Loucy (cell line): ENCODE measurements at regions not wholly inside any gene's neighbourhood (a gene's known extent, or its start where the extent isn't known, plus 50 kb on each side); places are given as distances from the start of the nearest gene placed in this dataset.

ENCODE experiments used
- H2AFZ ChIP-seq: fragments of 200-600 bp; sonication (generic); 2 replicates; pipeline ENCODE4 v1.6.0; 2016; ENCODE audit warnings: antibody characterized with exemption, mild to moderate bottlenecking, low read length, moderate library complexity
- H3F3A ChIP-seq: fragments of 200-600 bp; 2 replicates; pipeline ENCODE4 v1.6.0; 2016; ENCODE audit warnings: antibody characterized with exemption, low read depth, mild to moderate bottlenecking
- H3K27me3 ChIP-seq: fragments of 200-600 bp; sonication (generic); 2 replicates; pipeline ENCODE4 v1.6.1; 2014; ENCODE audit warnings: low read length, mild to moderate bottlenecking; ENCODE audit not compliant: insufficient read depth, poor library complexity, severe bottlenecking
- H3K36me3 ChIP-seq: fragments of 200-600 bp; sonication (generic); 2 replicates; pipeline ENCODE4 v1.6.1; 2016; ENCODE audit warnings: low read length; ENCODE audit not compliant: insufficient read depth
- H3K4me1 ChIP-seq: fragments of 200-600 bp; sonication (generic); 2 replicates; pipeline ENCODE4 v1.5.1; 2014; ENCODE audit warnings: low read length, mild to moderate bottlenecking; ENCODE audit not compliant: insufficient read depth, poor library complexity, severe bottlenecking
- H3K4me2 ChIP-seq: fragments of 200-600 bp; sonication (generic); 2 replicates; pipeline ENCODE4 v1.6.0; 2014; ENCODE audit warnings: antibody characterized with exemption, low read length, low read depth, mild to moderate bottlenecking; ENCODE audit not compliant: poor library complexity, severe bottlenecking
- H3K4me3 ChIP-seq: fragments of 200-600 bp; sonication (generic); 2 replicates; pipeline ENCODE4 v1.5.1; 2014; ENCODE audit warnings: low read length, mild to moderate bottlenecking, mixed read lengths; ENCODE audit not compliant: poor library complexity, severe bottlenecking
- H3K79me2 ChIP-seq: fragments of 200-600 bp; sonication (generic); 2 replicates; pipeline ENCODE4 v1.6.1; 2014; ENCODE audit warnings: low read length; ENCODE audit not compliant: insufficient read depth
- H3K9ac ChIP-seq: fragments of 200-600 bp; sonication (generic); 2 replicates; pipeline ENCODE4 v1.6.0; 2014; ENCODE audit warnings: mild to moderate bottlenecking, low read depth, low read length, moderate library complexity; ENCODE audit not compliant: poor library complexity, severe bottlenecking
- H3K9me2 ChIP-seq: fragments of 200-600 bp; sonication (generic); replicated peaks from 2 replicates; pipeline ENCODE4 v1.6.1; 2016; ENCODE audit warnings: low read depth, low read length, mixed read lengths
- H3K9me3 ChIP-seq: fragments of 200-600 bp; sonication (generic); 2 replicates; pipeline ENCODE4 v1.6.1; 2014; ENCODE audit warnings: mild to moderate bottlenecking, antibody characterized with exemption, low read length, low read depth; ENCODE audit not compliant: insufficient read depth
- H4K20me1 ChIP-seq: fragments of 200-600 bp; sonication (generic); 2 replicates; pipeline ENCODE4 v1.6.0; 2014; ENCODE audit warnings: antibody characterized with exemption, low read length, mild to moderate bottlenecking; ENCODE audit not compliant: insufficient read depth, poor library complexity, severe bottlenecking
- EZH2phosphoT487 ChIP-seq: fragments of 200-600 bp; IDR thresholded peaks from 2 replicates; pipeline ENCODE4 v1.6.1; 2018; ENCODE audit warnings: antibody characterized with exemption, mild to moderate bottlenecking, moderate library complexity, borderline replicate concordance
- TF ChIP-seq, protein P1 (sequence below): fragments of 200-600 bp; sonication (generic); conservative IDR thresholded peaks from 2 replicates; pipeline ENCODE4 v1.5.1; 2014; ENCODE audit warnings: mild to moderate bottlenecking, antibody characterized with exemption, low read length

GRCh38 chr7:155962968-155963300, 150.7 kb upstream of the SHH start:
- no peaks in the 10 kb centered on the region for H3K79me2 ChIP-seq
- no peak overlapping the region for H3K9ac ChIP-seq
- H3K9me3 ChIP-seq: no peaks in the 10 kb centered on the region; the same call in 1 of the 2 replicates
- no peaks in the 10 kb centered on the region for H3K27me3 ChIP-seq
- no peak overlapping the region for H2AFZ ChIP-seq
- H4K20me1 ChIP-seq: no peaks in the 10 kb centered on the region
- H3K36me3 ChIP-seq: no peaks in the 10 kb centered on the region
- TF ChIP-seq, protein P1, sequence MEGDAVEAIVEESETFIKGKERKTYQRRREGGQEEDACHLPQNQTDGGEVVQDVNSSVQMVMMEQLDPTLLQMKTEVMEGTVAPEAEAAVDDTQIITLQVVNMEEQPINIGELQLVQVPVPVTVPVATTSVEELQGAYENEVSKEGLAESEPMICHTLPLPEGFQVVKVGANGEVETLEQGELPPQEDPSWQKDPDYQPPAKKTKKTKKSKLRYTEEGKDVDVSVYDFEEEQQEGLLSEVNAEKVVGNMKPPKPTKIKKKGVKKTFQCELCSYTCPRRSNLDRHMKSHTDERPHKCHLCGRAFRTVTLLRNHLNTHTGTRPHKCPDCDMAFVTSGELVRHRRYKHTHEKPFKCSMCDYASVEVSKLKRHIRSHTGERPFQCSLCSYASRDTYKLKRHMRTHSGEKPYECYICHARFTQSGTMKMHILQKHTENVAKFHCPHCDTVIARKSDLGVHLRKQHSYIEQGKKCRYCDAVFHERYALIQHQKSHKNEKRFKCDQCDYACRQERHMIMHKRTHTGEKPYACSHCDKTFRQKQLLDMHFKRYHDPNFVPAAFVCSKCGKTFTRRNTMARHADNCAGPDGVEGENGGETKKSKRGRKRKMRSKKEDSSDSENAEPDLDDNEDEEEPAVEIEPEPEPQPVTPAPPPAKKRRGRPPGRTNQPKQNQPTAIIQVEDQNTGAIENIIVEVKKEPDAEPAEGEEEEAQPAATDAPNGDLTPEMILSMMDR: no peak
- no peak for TF ChIP-seq EZH2phosphoT487
- no peaks in the 10 kb centered on the region for H3K4me1 ChIP-seq
- no peak overlapping the region for H3K4me2 ChIP-seq
- H3K9me2 ChIP-seq: no peaks in the 10 kb centered on the region
- no peak overlapping the region for H3K4me3 ChIP-seq
- H3F3A ChIP-seq: no peaks in the 10 kb centered on the region

- H4K20me1 ChIP-seq: no peaks in the 10 kb centered on the region
- no peaks in the 10 kb centered on the region for H3K79me2 ChIP-seq
- no peaks in the 10 kb centered on the region for H3K9me2 ChIP-seq
- H3F3A ChIP-seq: no peaks in the 10 kb centered on the region
- no peaks in the 10 kb centered on the region for H3K27me3 ChIP-seq
- H3K9me3 ChIP-seq: no peaks in the 10 kb centered on the region; the same call in 1 of the 2 replicates
- TF ChIP-seq, protein P1: no peak
- TF ChIP-seq EZH2phosphoT487: no peak
- H3K4me3 ChIP-seq: no peak overlapping the region
- H3K9ac ChIP-seq: no peak overlapping the region
- no peak overlapping the region for H3K4me2 ChIP-seq
- no peaks in the 10 kb centered on the region for H3K36me3 ChIP-seq
- H3K4me1 ChIP-seq: no peaks in the 10 kb centered on the region
- H2AFZ ChIP-seq: no peak overlapping the region
Measured at GRCh38 chr7:155962191-155962967, 150.1 kb upstream of the SHH start.

DNA sequence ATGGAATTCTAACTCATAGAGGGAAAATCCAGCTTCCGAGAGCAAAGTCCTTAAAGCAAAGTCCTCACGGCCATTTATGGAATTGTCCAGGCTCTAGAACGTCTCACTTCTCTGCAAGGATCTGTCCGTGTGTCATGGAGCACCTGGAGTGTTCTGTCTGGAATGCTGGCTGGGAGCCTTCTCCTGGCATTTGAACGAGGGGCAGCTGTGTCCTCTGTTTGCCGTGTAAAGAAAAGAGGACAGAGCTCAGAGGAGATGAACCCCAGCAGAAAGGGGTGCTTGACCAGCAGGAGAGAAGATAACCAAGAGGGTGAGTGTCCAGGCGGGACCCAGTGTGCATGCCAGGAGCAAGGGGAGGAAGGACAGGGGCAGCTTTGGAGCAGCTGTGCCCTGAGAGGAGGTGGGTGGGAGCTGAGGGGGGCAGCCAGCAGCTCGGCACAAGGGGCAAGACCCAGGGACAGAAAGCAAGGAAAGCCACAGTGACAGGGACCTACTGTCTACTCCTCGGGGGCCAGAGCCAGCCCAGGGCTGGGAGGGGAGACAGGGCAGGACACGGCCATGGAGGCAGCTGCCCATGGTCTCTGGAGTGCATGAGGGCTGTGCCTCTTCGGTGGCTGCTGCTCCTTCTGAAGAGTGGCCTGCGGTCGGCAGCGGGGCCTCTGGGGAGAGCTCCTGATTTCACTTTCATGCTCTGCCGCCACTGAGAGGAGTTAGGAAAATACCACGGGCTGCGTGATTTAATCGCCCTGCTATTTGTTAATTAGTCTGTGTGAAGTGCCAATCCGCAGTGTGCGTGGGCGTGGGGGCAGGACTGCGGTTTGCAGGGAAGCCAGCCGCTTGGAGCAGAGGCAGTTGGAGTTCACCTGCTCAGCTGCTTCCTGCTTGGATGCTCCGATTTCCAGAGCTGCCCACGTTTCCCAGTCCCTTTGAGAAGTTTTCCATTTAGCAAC, 149.3 kb upstream of the SHH start:
- no peak overlapping the region for H3K4me3 ChIP-seq
- no peaks in the 10 kb centered on the region for H3K27me3 ChIP-seq
- no peaks in the 10 kb centered on the region for H3K79me2 ChIP-seq
- H3K9me2 ChIP-seq: no peaks in the 10 kb centered on the region
- TF ChIP-seq EZH2phosphoT487: no peak
- TF ChIP-seq, protein P1: no peak
- no peaks in the 10 kb centered on the region for H4K20me1 ChIP-seq
- no peak overlapping the region for H3K4me2 ChIP-seq
- H3K9ac ChIP-seq: no peak overlapping the region
- H2AFZ ChIP-seq: no peak overlapping the region
- no peaks in the 10 kb centered on the region for H3K36me3 ChIP-seq
- H3F3A ChIP-seq: no peaks in the 10 kb centered on the region
- no peaks in the 10 kb centered on the region for H3K4me1 ChIP-seq
- no peaks in the 10 kb centered on the region; the same call in 1 of the 2 replicates for H3K9me3 ChIP-seq
